ENCODE measurements at regions not wholly inside any gene's neighbourhood (a gene's known extent, or its start where the extent isn't known, plus 50 kb on each side); places are given as distances from the start of the nearest gene placed in this dataset.
A peak's percentile ranks its signal among the peaks of the same experiment; 100 is the strongest.

GRCh38 chr20:50344232-50345071 lies 153.8 kb downstream of the CEBPB start:
- peak; percentile 29 for DNase-seq

GRCh38 chr20:50345712-50346373 lies 155.2 kb downstream of the CEBPB start:
- DNase-seq = no peak

GRCh38 chr20:50346374-50347283 lies 156.0 kb downstream of the CEBPB start:
- peak; percentile 24 for DNase-seq

- no peak for DNase-seq
These were observed 156.8 kb downstream of the CEBPB start for GRCh38 chr20:50347284-50348063.

GRCh38 chr20:50348096-50348495 lies 157.5 kb downstream of the CEBPB start:
- DNase-seq = no peak

GRCh38 chr20:50350510-50351249 lies 159.5 kb upstream of the PTPN1 start:
- DNase-seq = no peak

- DNase-seq = no peak
These were observed 158.6 kb upstream of the PTPN1 start for GRCh38 chr20:50351541-50351940.

- DNase-seq = no peak
These were observed 156.8 kb upstream of the PTPN1 start for GRCh38 chr20:50353289-50353961.

- DNase-seq = no peak
These were observed 155.2 kb upstream of the PTPN1 start for GRCh38 chr20:50354721-50355589.

- DNase-seq = no peak
These were observed 154.3 kb upstream of the PTPN1 start for GRCh38 chr20:50355590-50356524.

GRCh38 chr20:50356525-50356885 lies 153.7 kb upstream of the PTPN1 start:
- DNase-seq = no peak

GRCh38 chr20:50356962-50357782 lies 153.0 kb upstream of the PTPN1 start:
- DNase-seq = no peak

GRCh38 chr20:50357783-50358161 lies 152.4 kb upstream of the PTPN1 start:
- no peak for DNase-seq

- DNase-seq = no peak
These were observed 152.0 kb upstream of the PTPN1 start for GRCh38 chr20:50358166-50358565.

GRCh38 chr20:50358971-50359370 lies 151.2 kb upstream of the PTPN1 start:
- DNase-seq = no peak

- no peak for DNase-seq
These were observed 150.5 kb upstream of the PTPN1 start for GRCh38 chr20:50359607-50360217.

GRCh38 chr20:50360218-50360672 lies 149.9 kb upstream of the PTPN1 start:
- no peak for DNase-seq

- DNase-seq = no peak
These were observed 149.3 kb upstream of the PTPN1 start for GRCh38 chr20:50360921-50361320.

Data from activated CD4-positive, alpha-beta T cell treated with anti-CD3 and anti-CD28 coated beads, Interleukin-2, Interleukin-6, amounts not matched to agents 100 ng/mL and 50 ng/mL, durations not matched to agents 16 hours and 8 hours (primary cell).